ENCODE measurements at regions not wholly inside any gene's neighbourhood (a gene's known extent, or its start where the extent isn't known, plus 50 kb on each side); places are given as distances from the start of the nearest gene placed in this dataset.

GRCh38 chr2:48912110-48912509 lies 156.6 kb upstream of the LHCGR start:
- FAIRE-seq = no peak

GRCh38 chr2:48910961-48911360 lies 155.4 kb upstream of the LHCGR start:
- FAIRE-seq (no peak), DNase-seq (ENCODE audit: low read depth) (no peak)
- H3K4me3 ChIP-seq (ENCODE audit: low read depth, low read length) = no peak overlapping the region
- H3K27me3 ChIP-seq (ENCODE audit: control insufficient read depth, insufficient read depth, low read length) = no peaks in the 10 kb centered on the region
- no peak for TF ChIP-seq CTCF (IDR thresholded peaks at IDR 0.05; ENCODE audit: insufficient read depth, low read length, severe bottlenecking)
- no peaks in the 10 kb centered on the region for H3K36me3 ChIP-seq (ENCODE audit: control insufficient read depth, insufficient read depth, low read length)

More at GRCh38 chr2:48912110-48912509, 156.6 kb upstream of the LHCGR start:
- H3K4me3 ChIP-seq (ENCODE audit: low read depth, low read length) = no peak overlapping the region
- no peaks in the 10 kb centered on the region for H3K27me3 ChIP-seq (ENCODE audit: control insufficient read depth, insufficient read depth, low read length)
- H3K36me3 ChIP-seq (ENCODE audit: control insufficient read depth, insufficient read depth, low read length) = no peaks in the 10 kb centered on the region
- no peak for TF ChIP-seq CTCF (IDR thresholded peaks at IDR 0.05; ENCODE audit: insufficient read depth, low read length, severe bottlenecking)
- no peak for DNase-seq (ENCODE audit: low read depth)

GRCh38 chr2:48906633-48907032 lies 151.1 kb upstream of the LHCGR start:
- no peak overlapping the region for H3K4me3 ChIP-seq (ENCODE audit: low read depth, low read length)
- no peak for TF ChIP-seq CTCF (IDR thresholded peaks at IDR 0.05; ENCODE audit: insufficient read depth, low read length, severe bottlenecking)
- no peaks in the 10 kb centered on the region for H3K36me3 ChIP-seq (ENCODE audit: control insufficient read depth, insufficient read depth, low read length)
- no peaks in the 10 kb centered on the region for H3K27me3 ChIP-seq (ENCODE audit: control insufficient read depth, insufficient read depth, low read length)
- DNase-seq (ENCODE audit: low read depth) (no peak), FAIRE-seq (no peak)

- no peak for FAIRE-seq
- no peak for TF ChIP-seq CTCF (IDR thresholded peaks at IDR 0.05; ENCODE audit: insufficient read depth, low read length, severe bottlenecking)
Measured at GRCh38 chr2:48905696-48906095, 150.2 kb upstream of the LHCGR start.

GRCh38 chr2:48902521-48902920 lies 147.0 kb upstream of the LHCGR start:
- H3K36me3 ChIP-seq (ENCODE audit: control insufficient read depth, insufficient read depth, low read length) = no peaks in the 10 kb centered on the region
- TF ChIP-seq CTCF (IDR thresholded peaks at IDR 0.05; ENCODE audit: insufficient read depth, low read length, severe bottlenecking) = no peak
- H3K4me3 ChIP-seq (ENCODE audit: low read depth, low read length) = no peak overlapping the region
- no peak for FAIRE-seq
- no peaks in the 10 kb centered on the region for H3K27me3 ChIP-seq (ENCODE audit: control insufficient read depth, insufficient read depth, low read length)
- DNase-seq (ENCODE audit: low read depth) = no peak

More at GRCh38 chr2:48905696-48906095, 150.2 kb upstream of the LHCGR start:
- Histone ChIP-seq H3K36me3 (ENCODE audit: control insufficient read depth, insufficient read depth, low read length) (no peaks in the 10 kb centered on the region), H3K27me3 (ENCODE audit: control insufficient read depth, insufficient read depth, low read length) (no peaks in the 10 kb centered on the region), H3K4me3 (ENCODE audit: low read depth, low read length) (no peak overlapping the region)
- no peak for DNase-seq (ENCODE audit: low read depth)

- no peak for FAIRE-seq
- no peak for TF ChIP-seq CTCF (IDR thresholded peaks at IDR 0.05; ENCODE audit: insufficient read depth, low read length, severe bottlenecking)
- Histone ChIP-seq H3K27me3 (ENCODE audit: control insufficient read depth, insufficient read depth, low read length) (no peaks in the 10 kb centered on the region), H3K4me3 (ENCODE audit: low read depth, low read length) (no peak overlapping the region), H3K36me3 (ENCODE audit: control insufficient read depth, insufficient read depth, low read length) (no peaks in the 10 kb centered on the region)
- no peak for DNase-seq (ENCODE audit: low read depth)
Measured at GRCh38 chr2:48901416-48901815, 145.9 kb upstream of the LHCGR start.
